Vagina (tissue), 2 donors: ENCODE measurements at regions not wholly inside any gene's neighbourhood (a gene's known extent, or its start where the extent isn't known, plus 50 kb on each side); places are given as distances from the start of the nearest gene placed in this dataset.
"Not testable (repeated sequence)": the region's sequence is repeated elsewhere in the genome, so short reads cannot be mapped to it uniquely, and the experiment has no call there.

Experiments
- DNase-seq, 2 donors: peaks; one replicate each; pipeline ENCODE4 v3.0.0-alpha.2; 2017; ENCODE audit errors: extremely low spot score in 2 of 2
- H3K27ac ChIP-seq: fragments of 200-600 bp; sonication (generic); one replicate; pipeline ENCODE4 v1.5.1; 2019
- H3K27me3 ChIP-seq: fragments of 200-600 bp; sonication (generic); one replicate; pipeline ENCODE4 v1.5.1; 2019
- H3K36me3 ChIP-seq, 2 donors: fragments of 200-600 bp; sonication (generic); one replicate each; pipeline ENCODE4 v1.5.1; 2017 to 2019
- H3K4me1 ChIP-seq: fragments of 200-600 bp; sonication (generic); one replicate; pipeline ENCODE4 v1.5.1; 2019
- H3K4me3 ChIP-seq, 2 donors: fragments of 200-600 bp; sonication (generic); 1 replicate in 1 of 2; 2 replicates in 1 of 2; pipeline ENCODE4 v1.5.1; 2016 to 2019
- H3K9me3 ChIP-seq: fragments of 200-600 bp; sonication (generic); one replicate; pipeline ENCODE4 v1.5.1; 2019
- POLR2A ChIP-seq, 2 donors: fragments of 450-650 bp; IDR thresholded peaks; one replicate each; pipeline ENCODE4 v1.6.1; 2017; ENCODE audit warnings: antibody characterized with exemption in 2 of 2, mild to moderate bottlenecking in 2 of 2, moderate library complexity in 2 of 2
- POLR2AphosphoS5 ChIP-seq, 2 donors: sonication (generic); formaldehyde crosslinking; IDR thresholded peaks; one replicate each; pipeline ENCODE4 v1.9.0; 2017; ENCODE audit warnings: antibody characterized with exemption in 2 of 2, mild to moderate bottlenecking in 2 of 2, low read depth in 1 of 2; ENCODE audit not compliant: insufficient read depth in 1 of 2
- intact Hi-C: fragments of 100-400 bp; cut with DNase I; formaldehyde crosslinking; loops from one replicate; pipeline ENCODE4 v1.15.1; 2023
- TF ChIP-seq, protein P1 (sequence below), 3 experiments: fragments of 450-650 bp in 2 of 3; fragments of 200-600 bp in 1 of 3; sonication (generic) in 1 of 3; IDR thresholded peaks; one replicate each; pipeline ENCODE4 v1.5.1; 2017 to 2019; ENCODE audit warnings: antibody characterized with exemption in 3 of 3, mild to moderate bottlenecking in 2 of 3, moderate library complexity in 2 of 3

- no peak for TF ChIP-seq POLR2AphosphoS5 (IDR thresholded peaks at IDR 0.05; ENCODE audit: insufficient read depth in 1 of 2, low read depth in 1 of 2)
- no peak for TF ChIP-seq POLR2A (IDR thresholded peaks at IDR 0.05)
- TF ChIP-seq, protein P1, sequence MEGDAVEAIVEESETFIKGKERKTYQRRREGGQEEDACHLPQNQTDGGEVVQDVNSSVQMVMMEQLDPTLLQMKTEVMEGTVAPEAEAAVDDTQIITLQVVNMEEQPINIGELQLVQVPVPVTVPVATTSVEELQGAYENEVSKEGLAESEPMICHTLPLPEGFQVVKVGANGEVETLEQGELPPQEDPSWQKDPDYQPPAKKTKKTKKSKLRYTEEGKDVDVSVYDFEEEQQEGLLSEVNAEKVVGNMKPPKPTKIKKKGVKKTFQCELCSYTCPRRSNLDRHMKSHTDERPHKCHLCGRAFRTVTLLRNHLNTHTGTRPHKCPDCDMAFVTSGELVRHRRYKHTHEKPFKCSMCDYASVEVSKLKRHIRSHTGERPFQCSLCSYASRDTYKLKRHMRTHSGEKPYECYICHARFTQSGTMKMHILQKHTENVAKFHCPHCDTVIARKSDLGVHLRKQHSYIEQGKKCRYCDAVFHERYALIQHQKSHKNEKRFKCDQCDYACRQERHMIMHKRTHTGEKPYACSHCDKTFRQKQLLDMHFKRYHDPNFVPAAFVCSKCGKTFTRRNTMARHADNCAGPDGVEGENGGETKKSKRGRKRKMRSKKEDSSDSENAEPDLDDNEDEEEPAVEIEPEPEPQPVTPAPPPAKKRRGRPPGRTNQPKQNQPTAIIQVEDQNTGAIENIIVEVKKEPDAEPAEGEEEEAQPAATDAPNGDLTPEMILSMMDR (IDR thresholded peaks at IDR 0.05): no peak
- Histone ChIP-seq H3K36me3 (no peaks in the 10 kb centered on the region), H3K4me3 (no peak overlapping the region), H3K4me1 (no peaks in the 10 kb centered on the region), H3K9me3 (no peaks in the 10 kb centered on the region), H3K27me3 (no peaks in the 10 kb centered on the region), H3K27ac (no peak overlapping the region)
- intact Hi-C loops: no loop called here
- DNase-seq: no peak
These were observed 906.8 kb upstream of the SPRY2 start for GRCh38 chr13:81247711-81248110.

DNA sequence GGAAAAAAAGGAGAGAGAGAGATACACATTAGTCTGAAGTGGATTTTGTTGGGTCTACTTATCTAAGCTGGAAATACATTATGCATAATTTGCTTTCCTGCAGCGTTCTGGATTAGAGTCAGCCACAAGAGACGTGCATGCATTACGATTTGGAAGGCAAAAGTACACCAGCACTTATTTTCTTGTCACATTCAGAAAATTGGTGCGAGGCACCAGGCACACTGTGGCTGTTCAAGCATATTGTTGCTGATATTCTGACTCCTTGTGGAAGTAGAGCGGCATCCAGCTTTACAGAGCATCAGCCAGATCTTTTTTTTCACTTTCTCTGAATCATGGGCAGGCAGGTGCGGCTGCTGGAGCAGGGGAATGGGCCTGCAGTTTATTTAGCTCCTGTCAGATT is 905.6 kb upstream of the SPRY2 start:
- H3K27ac ChIP-seq: no peak overlapping the region
- H3K27me3 ChIP-seq: no peaks in the 10 kb centered on the region
- no peaks in the 10 kb centered on the region for H3K36me3 ChIP-seq
- TF ChIP-seq, protein P1 (IDR thresholded peaks at IDR 0.05): no peak
- no peak for TF ChIP-seq POLR2A (IDR thresholded peaks at IDR 0.05)
- TF ChIP-seq POLR2AphosphoS5 (IDR thresholded peaks at IDR 0.05; ENCODE audit: insufficient read depth in 1 of 2, low read depth in 1 of 2): no peak
- no peaks in the 10 kb centered on the region for H3K9me3 ChIP-seq
- no peaks in the 10 kb centered on the region for H3K4me1 ChIP-seq
- intact Hi-C loops: no loop called here
- H3K4me3 ChIP-seq: no peak overlapping the region
- DNase-seq: no peak

- no peak for DNase-seq
- Histone ChIP-seq H3K27me3 (no peaks in the 10 kb centered on the region), H3K36me3 (no peaks in the 10 kb centered on the region), H3K9me3 (no peaks in the 10 kb centered on the region), H3K4me3 (no peak overlapping the region), H3K4me1 (no peaks in the 10 kb centered on the region), H3K27ac (no peak overlapping the region)
- TF ChIP-seq POLR2AphosphoS5 (IDR thresholded peaks at IDR 0.05; ENCODE audit: insufficient read depth in 1 of 2, low read depth in 1 of 2): no peak
- TF ChIP-seq POLR2A (IDR thresholded peaks at IDR 0.05): no peak
- TF ChIP-seq, protein P1 (IDR thresholded peaks at IDR 0.05): no peak
- intact Hi-C loops: no loop called here
These were observed 903.1 kb upstream of the SPRY2 start for GRCh38 chr13:81244011-81244410.

GRCh38 chr13:81230386-81230785 is 889.5 kb upstream of the SPRY2 start:
- no peak overlapping the region for H3K4me3 ChIP-seq
- no peaks in the 10 kb centered on the region for H3K4me1 ChIP-seq
- H3K27ac ChIP-seq: no peak overlapping the region
- H3K27me3 ChIP-seq: no peaks in the 10 kb centered on the region
- intact Hi-C loops: no loop called here
- no peak for DNase-seq
- no peaks in the 10 kb centered on the region for H3K9me3 ChIP-seq
- H3K36me3 ChIP-seq: no peaks in the 10 kb centered on the region
- TF ChIP-seq, protein P1 (IDR thresholded peaks at IDR 0.05): no peak
- TF ChIP-seq POLR2AphosphoS5 (IDR thresholded peaks at IDR 0.05; ENCODE audit: insufficient read depth in 1 of 2, low read depth in 1 of 2) (no peak), POLR2A (IDR thresholded peaks at IDR 0.05) (no peak)

DNA sequence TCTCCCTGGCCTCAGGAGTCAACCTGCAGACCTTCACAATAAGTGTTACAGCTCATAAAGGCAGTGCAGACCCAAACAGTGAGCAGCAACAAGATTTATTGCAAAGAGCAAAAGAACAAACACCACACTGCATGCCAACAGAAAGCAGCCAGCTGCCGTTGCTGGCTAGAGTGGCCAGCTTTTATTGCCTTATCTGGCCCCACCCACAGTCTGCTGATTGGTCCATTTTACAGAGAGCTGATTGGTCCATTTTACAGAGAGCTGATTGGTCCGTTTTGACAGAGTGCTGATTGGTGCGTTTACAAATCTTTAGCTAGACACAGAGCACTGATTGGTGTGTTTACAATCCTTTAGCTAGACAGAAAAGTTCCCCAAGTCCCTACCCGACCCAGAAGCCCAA is 885.9 kb upstream of the SPRY2 start:
- intact Hi-C loops, H3K9me3 ChIP-seq, H3K27ac ChIP-seq, H3K4me1 ChIP-seq, H3K27me3 ChIP-seq, H3K36me3 ChIP-seq, DNase-seq, H3K4me3 ChIP-seq: not testable (repeated sequence)
